SK-N-SH (cell line): ENCODE measurements at regions not wholly inside any gene's neighbourhood (a gene's known extent, or its start where the extent isn't known, plus 50 kb on each side); places are given as distances from the start of the nearest gene placed in this dataset.

Experiments
- CTCF ChIA-PET: fragments of 300-600, 350-600 bp; formaldehyde crosslinking; extraction: SDS; loops from one replicate; lab custom pipeline; 2021; lab: Yijun Ruan, JAX
- POLR2A ChIA-PET: fragments of 350-600 bp; sonication (Branson Sonifier 250); formaldehyde crosslinking; extraction: SDS; loops from one replicate; lab custom pipeline; 2020; ENCODE audit warnings: antibody characterized with exemption, inconsistent platforms; lab: Yijun Ruan, JAX
- DNase-seq: peaks from one replicate; pipeline ENCODE4 v3.0.0; 2012
- H2AFZ ChIP-seq: fragments of 200-600 bp; sonication (generic); 2 replicates; pipeline ENCODE4 v1.8.1; 2016; ENCODE audit warnings: antibody characterized with exemption, mild to moderate bottlenecking, low read depth
- H3F3A ChIP-seq: fragments of 200-600 bp; sonication (generic); replicated peaks from 2 replicates; pipeline ENCODE3; 2016; ENCODE audit warnings: antibody characterized with exemption, mild to moderate bottlenecking; ENCODE audit not compliant: insufficient read depth
- H3K27ac ChIP-seq, 2 experiments: fragments of 200-500 bp in 1 of 2; fragments of 200-600 bp in 1 of 2; sonication (Bioruptor generic) in 1 of 2; sonication (generic), shearing (Covaris generic) in 1 of 2; 2 replicates each; pipeline versions ENCODE4 v1.5.1 to v1.6.1; 2014 to 2016; ENCODE audit warnings: low read depth in 2 of 2, inconsistent platforms in 1 of 2, low read length in 1 of 2, mild to moderate bottlenecking in 1 of 2, mixed read lengths in 1 of 2
- H3K27me3 ChIP-seq: fragments of 200-600 bp; sonication (generic), shearing (Covaris generic); 2 replicates; pipeline ENCODE4 v1.6.1; 2016; ENCODE audit warnings: mixed run types; ENCODE audit not compliant: insufficient read depth
- H3K36me3 ChIP-seq, 2 experiments: fragments of 200-500 bp in 1 of 2; fragments of 200-600 bp in 1 of 2; sonication (Bioruptor generic) in 1 of 2; sonication (generic) in 1 of 2; replicated peaks in 1 of 2; 2 replicates each; pipeline versions ENCODE3 to v1.5.1; 2014 to 2016; ENCODE audit warnings: low read length in 1 of 2, mild to moderate bottlenecking in 1 of 2; ENCODE audit not compliant: insufficient read depth in 2 of 2, control insufficient read depth in 1 of 2
- H3K4me1 ChIP-seq, 2 experiments: fragments of 200-500 bp in 1 of 2; fragments of 200-600 bp in 1 of 2; sonication (Bioruptor generic) in 1 of 2; sonication (generic), shearing (Covaris generic) in 1 of 2; 2 replicates each; pipeline versions ENCODE4 v1.5.1 to v1.6.1; 2014 to 2016; ENCODE audit warnings: low read depth in 1 of 2, low read length in 1 of 2, mixed run types in 1 of 2; ENCODE audit not compliant: insufficient read depth in 2 of 2, control insufficient read depth in 1 of 2
- H3K4me2 ChIP-seq: fragments of 200-600 bp; sonication (generic), shearing (Covaris generic); 2 replicates; pipeline ENCODE4 v1.6.1; 2017; ENCODE audit warnings: mixed run types
- H3K4me3 ChIP-seq, 2 experiments: fragments of 200-500 bp in 1 of 2; fragments of 200-600 bp in 1 of 2; sonication (Bioruptor generic) in 1 of 2; sonication (generic), shearing (Covaris generic) in 1 of 2; 2 replicates each; pipeline versions ENCODE4 v1.5.1 to v1.8.1; 2014 to 2016; ENCODE audit warnings: low read depth in 2 of 2, inconsistent platforms in 1 of 2, low read length in 1 of 2, mild to moderate bottlenecking in 1 of 2, mixed read lengths in 1 of 2, moderate library complexity in 1 of 2
- H3K79me2 ChIP-seq: fragments of 200-600 bp; sonication (generic); 2 replicates; pipeline ENCODE4 v1.8.1; 2017; ENCODE audit warnings: mild to moderate bottlenecking; ENCODE audit not compliant: insufficient read depth
- H3K9ac ChIP-seq: fragments of 200-600 bp; sonication (generic); 2 replicates; pipeline ENCODE4 v1.6.1; 2017; ENCODE audit warnings: mixed run types
- H3K9me2 ChIP-seq: fragments of 200-600 bp; sonication (generic); 2 replicates; pipeline ENCODE4 v1.6.1; 2017; ENCODE audit warnings: mixed run types
- H3K9me3 ChIP-seq: fragments of 200-600 bp; sonication (generic); 2 replicates; pipeline ENCODE4 v1.6.1; 2017; ENCODE audit warnings: mixed run types, mild to moderate bottlenecking, moderate library complexity
- H4K20me1 ChIP-seq: fragments of 200-600 bp; sonication (generic); 2 replicates; pipeline ENCODE4 v1.6.1; 2017; ENCODE audit warnings: mild to moderate bottlenecking, mixed run types; ENCODE audit not compliant: insufficient read depth
- ELF1 ChIP-seq: IDR thresholded peaks from 2 replicates; pipeline ENCODE4 v1.4.0; 2012
- EP300 ChIP-seq, 2 experiments: IDR thresholded peaks; 2 replicates each; pipeline versions ENCODE4 v1.4.0 to v1.6.1; 2012; ENCODE audit warnings: borderline replicate concordance in 1 of 2, low read depth in 1 of 2, low read length in 1 of 2
- FOXJ3 ChIP-seq: sonication (generic); formaldehyde crosslinking; IDR thresholded peaks from 2 replicates; pipeline ENCODE4 v1.5.1; 2020; ENCODE audit warnings: mild to moderate bottlenecking, missing genetic modification reagents
- GABPA ChIP-seq: IDR thresholded peaks from 2 replicates; pipeline ENCODE4 v1.4.0; 2012; ENCODE audit warnings: low read depth, mild to moderate bottlenecking
- MEF2A ChIP-seq: IDR thresholded peaks from 2 replicates; pipeline ENCODE4 v1.4.0; 2012; ENCODE audit warnings: low read depth, borderline replicate concordance
- MXI1 ChIP-seq: IDR thresholded peaks from 2 replicates; pipeline ENCODE4 v1.6.1; 2012; ENCODE audit warnings: mild to moderate bottlenecking, low read depth, low read length, improper control_type of control experiment
- NFIC ChIP-seq: IDR thresholded peaks from 2 replicates; pipeline ENCODE4 v1.4.0; 2012; ENCODE audit warnings: borderline replicate concordance
- WGBS: methylation state at CpG from one replicate; pipeline ENCODE4 v1.1.6; 2017; ENCODE audit warnings: low lambda C conversion rate; 5-methylcytosine and 5-hydroxymethylcytosine counted together
- TF ChIP-seq, protein P1 (sequence below): IDR thresholded peaks from 2 replicates; pipeline ENCODE4 v1.4.0; 2012; ENCODE audit warnings: low read depth, borderline replicate concordance
- TF ChIP-seq, protein P2 (sequence below): fragments of 150-350 bp; IDR thresholded peaks from 2 replicates; pipeline ENCODE4 v1.6.1; 2017; ENCODE audit warnings: antibody characterized with exemption, low read length, low read depth, borderline replicate concordance
- TF ChIP-seq, protein P3 (sequence below): IDR thresholded peaks from 2 replicates; pipeline ENCODE4 v1.4.0; 2012; ENCODE audit warnings: low read depth, borderline replicate concordance
- TF ChIP-seq, protein P4 (sequence below): IDR thresholded peaks from 2 replicates; pipeline ENCODE4 v1.6.1; 2012; ENCODE audit warnings: mild to moderate bottlenecking, low read depth, low read length, moderate library complexity

DNA sequence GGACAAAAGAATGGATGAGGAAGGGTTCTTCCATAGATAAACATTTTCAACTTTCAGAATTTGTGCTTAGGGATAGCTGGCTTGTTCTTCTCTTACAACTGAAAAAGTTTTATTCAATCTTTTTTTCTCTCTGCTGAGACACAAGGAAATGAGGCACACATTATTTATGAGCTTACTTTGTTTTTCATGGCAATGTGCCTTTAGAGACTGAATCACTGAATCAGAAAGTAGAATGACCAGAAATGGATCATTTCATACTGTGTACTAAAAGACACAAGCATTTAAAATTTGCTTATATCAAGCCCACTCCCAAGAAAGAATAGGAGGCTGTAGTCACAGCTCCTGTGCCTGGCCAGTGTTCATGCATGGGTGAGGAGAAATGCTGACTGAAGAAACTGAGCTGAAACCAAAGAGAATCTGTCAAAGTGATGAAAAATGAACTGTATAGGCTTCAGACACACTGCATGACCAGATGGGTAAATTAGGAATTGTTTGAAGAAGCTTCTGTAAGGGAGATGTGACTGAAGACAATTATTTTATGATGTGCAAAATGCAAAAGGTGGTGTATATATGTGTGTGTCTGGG, 413.8 kb downstream of the RAPGEF2 start:
- DNase-seq: no peak
- Histone ChIP-seq H3K36me3 (no peaks in the 10 kb centered on the region), H3K27ac (peak overlapping the region in 1 of 2 experiments; percentile 43; a peak in 1 of 4 replicates), H3K4me2 (peak overlapping the region; percentile 60), H4K20me1 (no peaks in the 10 kb centered on the region), H3K4me1 (no peaks in the 10 kb centered on the region), H3F3A (peaks cover 7% of the 10 kb centered on the region), H3K9ac (no peak overlapping the region), H3K79me2 (no peaks in the 10 kb centered on the region), H3K4me3 (no peak overlapping the region), H2AFZ (0 out of 2 replicates have a peak overlapping the region, but pooled peaks have one; percentile 38), H3K27me3 (no peaks in the 10 kb centered on the region), H3K9me2 (no peaks in the 10 kb centered on the region), H3K9me3 (no peaks in the 10 kb centered on the region)
- TF ChIP-seq, protein P1, sequence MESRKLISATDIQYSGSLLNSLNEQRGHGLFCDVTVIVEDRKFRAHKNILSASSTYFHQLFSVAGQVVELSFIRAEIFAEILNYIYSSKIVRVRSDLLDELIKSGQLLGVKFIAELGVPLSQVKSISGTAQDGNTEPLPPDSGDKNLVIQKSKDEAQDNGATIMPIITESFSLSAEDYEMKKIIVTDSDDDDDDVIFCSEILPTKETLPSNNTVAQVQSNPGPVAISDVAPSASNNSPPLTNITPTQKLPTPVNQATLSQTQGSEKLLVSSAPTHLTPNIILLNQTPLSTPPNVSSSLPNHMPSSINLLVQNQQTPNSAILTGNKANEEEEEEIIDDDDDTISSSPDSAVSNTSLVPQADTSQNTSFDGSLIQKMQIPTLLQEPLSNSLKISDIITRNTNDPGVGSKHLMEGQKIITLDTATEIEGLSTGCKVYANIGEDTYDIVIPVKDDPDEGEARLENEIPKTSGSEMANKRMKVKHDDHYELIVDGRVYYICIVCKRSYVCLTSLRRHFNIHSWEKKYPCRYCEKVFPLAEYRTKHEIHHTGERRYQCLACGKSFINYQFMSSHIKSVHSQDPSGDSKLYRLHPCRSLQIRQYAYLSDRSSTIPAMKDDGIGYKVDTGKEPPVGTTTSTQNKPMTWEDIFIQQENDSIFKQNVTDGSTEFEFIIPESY: no peak
- TF ChIP-seq, protein P2, sequence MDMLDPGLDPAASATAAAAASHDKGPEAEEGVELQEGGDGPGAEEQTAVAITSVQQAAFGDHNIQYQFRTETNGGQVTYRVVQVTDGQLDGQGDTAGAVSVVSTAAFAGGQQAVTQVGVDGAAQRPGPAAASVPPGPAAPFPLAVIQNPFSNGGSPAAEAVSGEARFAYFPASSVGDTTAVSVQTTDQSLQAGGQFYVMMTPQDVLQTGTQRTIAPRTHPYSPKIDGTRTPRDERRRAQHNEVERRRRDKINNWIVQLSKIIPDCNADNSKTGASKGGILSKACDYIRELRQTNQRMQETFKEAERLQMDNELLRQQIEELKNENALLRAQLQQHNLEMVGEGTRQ: no peak
- no peak for TF ChIP-seq EP300 (IDR thresholded peaks at IDR 0.05; ENCODE audit: borderline replicate concordance in 1 of 2, low read depth in 1 of 2, low read length in 1 of 2)
- TF ChIP-seq MEF2A: no peak
- no peak for TF ChIP-seq MXI1
- POLR2A ChIA-PET: no interaction called here
- CTCF ChIA-PET: no interaction called here

DNA sequence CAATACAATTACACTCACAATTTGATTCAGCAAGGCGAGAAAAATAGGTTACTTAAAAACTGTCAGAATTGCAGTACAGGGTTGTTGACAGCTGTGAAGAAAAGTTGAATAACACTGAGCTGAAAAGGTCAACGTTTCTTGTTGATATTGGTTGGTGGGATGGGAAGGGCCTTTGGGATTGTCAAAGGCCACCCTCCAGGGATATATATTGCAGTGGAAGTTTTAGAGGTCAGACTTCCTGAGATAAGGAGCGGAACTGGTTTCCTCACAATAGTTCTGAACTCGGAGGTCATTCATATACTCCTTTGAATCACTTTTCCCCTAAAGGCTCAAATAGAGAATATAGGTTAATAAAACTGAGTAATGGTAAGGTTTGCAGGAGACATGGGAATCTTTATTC, 417.2 kb downstream of the RAPGEF2 start:
- TF ChIP-seq MEF2A: no peak
- no peak for TF ChIP-seq FOXJ3 (CRISPR knock-in tag)
- TF ChIP-seq, protein P3, sequence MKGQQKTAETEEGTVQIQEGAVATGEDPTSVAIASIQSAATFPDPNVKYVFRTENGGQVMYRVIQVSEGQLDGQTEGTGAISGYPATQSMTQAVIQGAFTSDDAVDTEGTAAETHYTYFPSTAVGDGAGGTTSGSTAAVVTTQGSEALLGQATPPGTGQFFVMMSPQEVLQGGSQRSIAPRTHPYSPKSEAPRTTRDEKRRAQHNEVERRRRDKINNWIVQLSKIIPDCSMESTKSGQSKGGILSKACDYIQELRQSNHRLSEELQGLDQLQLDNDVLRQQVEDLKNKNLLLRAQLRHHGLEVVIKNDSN: no peak
- TF ChIP-seq, protein P1: no peak
- TF ChIP-seq, protein P4, sequence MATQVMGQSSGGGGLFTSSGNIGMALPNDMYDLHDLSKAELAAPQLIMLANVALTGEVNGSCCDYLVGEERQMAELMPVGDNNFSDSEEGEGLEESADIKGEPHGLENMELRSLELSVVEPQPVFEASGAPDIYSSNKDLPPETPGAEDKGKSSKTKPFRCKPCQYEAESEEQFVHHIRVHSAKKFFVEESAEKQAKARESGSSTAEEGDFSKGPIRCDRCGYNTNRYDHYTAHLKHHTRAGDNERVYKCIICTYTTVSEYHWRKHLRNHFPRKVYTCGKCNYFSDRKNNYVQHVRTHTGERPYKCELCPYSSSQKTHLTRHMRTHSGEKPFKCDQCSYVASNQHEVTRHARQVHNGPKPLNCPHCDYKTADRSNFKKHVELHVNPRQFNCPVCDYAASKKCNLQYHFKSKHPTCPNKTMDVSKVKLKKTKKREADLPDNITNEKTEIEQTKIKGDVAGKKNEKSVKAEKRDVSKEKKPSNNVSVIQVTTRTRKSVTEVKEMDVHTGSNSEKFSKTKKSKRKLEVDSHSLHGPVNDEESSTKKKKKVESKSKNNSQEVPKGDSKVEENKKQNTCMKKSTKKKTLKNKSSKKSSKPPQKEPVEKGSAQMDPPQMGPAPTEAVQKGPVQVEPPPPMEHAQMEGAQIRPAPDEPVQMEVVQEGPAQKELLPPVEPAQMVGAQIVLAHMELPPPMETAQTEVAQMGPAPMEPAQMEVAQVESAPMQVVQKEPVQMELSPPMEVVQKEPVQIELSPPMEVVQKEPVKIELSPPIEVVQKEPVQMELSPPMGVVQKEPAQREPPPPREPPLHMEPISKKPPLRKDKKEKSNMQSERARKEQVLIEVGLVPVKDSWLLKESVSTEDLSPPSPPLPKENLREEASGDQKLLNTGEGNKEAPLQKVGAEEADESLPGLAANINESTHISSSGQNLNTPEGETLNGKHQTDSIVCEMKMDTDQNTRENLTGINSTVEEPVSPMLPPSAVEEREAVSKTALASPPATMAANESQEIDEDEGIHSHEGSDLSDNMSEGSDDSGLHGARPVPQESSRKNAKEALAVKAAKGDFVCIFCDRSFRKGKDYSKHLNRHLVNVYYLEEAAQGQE: no peak
- TF ChIP-seq ELF1: no peak
- no peak for TF ChIP-seq NFIC
- no peak for TF ChIP-seq GABPA
- TF ChIP-seq, all 33 proteins: peak for 0
- H3K4me3 ChIP-seq: no peak overlapping the region
- ChIA-PET POLR2A (no interaction called here), CTCF (no interaction called here)
- H3K9ac ChIP-seq: no peak overlapping the region
- no peaks in the 10 kb centered on the region for H3K36me3 ChIP-seq
- H3F3A ChIP-seq: peaks cover 7% of the 10 kb centered on the region
- 47% methylated on average over 4 of the region's 4 CpGs for WGBS
- no peaks in the 10 kb centered on the region for H3K4me1 ChIP-seq
- H3K79me2 ChIP-seq: no peaks in the 10 kb centered on the region
- H3K9me2 ChIP-seq: no peaks in the 10 kb centered on the region
- no peaks in the 10 kb centered on the region for H4K20me1 ChIP-seq
- DNase-seq: no peak
- no peak overlapping the region for H3K27ac ChIP-seq
- H3K27me3 ChIP-seq: no peaks in the 10 kb centered on the region
- no peak overlapping the region for H3K4me2 ChIP-seq
- H2AFZ ChIP-seq: no peak overlapping the region
- no peaks in the 10 kb centered on the region for H3K9me3 ChIP-seq
